Stimulated activated CD4-positive, alpha-beta T cell treated with anti-CD3 and anti-CD28 coated beads, TNF-alpha, amount 100 ng/mL, for 4 hours (primary cell): ENCODE measurements at regions not wholly inside any gene's neighbourhood (a gene's known extent, or its start where the extent isn't known, plus 50 kb on each side); places are given as distances from the start of the nearest gene placed in this dataset.

Source experiments
- DNase-seq, 3 experiments: peaks; one replicate each; pipeline ENCODE4 v3.0.0-alpha.2; 2020; ENCODE audit warnings: low read depth in 3 of 3

DNA sequence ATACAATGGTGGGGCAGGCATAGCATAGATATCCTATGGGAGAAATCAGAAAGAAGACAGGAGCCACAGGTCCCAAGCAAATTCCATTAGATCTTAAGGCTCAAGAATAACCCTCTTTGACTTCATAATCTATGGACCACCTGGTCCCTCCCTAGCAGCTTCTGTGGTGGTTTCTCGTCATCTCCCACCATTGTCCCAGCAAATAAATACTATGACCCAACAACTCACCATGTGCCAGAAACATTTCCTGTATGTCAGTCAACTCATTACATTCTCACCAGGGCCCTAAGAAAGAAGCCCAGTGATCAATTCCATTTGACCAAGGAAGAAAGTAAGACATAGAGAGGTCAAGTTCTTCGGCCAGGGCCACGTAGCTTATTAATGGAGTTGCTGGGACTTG lies 646.2 kb downstream of the VRK1 start:
- DNase-seq: no peak

DNA sequence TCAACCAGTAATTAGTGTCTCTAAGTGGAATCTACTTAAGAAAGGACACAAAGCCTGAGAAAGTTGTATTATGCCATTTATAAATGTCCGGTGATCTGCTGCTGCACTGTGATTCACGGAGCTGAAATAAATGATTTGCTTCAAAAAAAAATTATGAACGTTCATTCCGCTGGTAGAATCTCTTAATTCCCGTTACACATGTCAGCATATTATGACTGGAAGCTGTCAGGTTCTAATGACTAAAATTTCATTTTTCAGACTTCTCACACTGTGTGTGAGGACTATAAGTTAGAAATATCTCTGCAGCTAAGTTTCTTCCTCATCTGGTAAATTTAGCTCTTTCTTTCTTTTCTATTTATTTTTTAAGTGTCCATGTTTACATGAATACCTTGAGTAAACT lies 647.1 kb downstream of the VRK1 start:
- no peak for DNase-seq

DNA sequence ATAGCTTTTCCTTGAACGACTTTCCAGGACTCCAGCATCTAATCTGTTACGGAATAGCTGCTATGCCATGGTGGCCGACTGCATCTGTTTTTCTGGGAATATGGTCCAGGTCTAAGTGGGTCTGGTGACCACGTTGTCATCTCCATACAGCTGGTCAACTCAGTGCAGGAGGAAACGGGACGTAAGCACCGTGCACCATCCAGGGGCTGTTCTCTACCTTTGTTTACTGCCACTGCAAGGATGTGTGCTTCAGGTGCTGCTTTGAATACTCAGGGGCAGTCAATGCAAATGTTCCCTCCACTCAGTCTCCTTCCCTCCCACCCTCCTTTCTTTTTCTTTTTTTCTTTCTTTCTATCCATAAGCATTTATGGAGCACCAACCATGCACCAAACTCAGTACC lies 648.2 kb downstream of the VRK1 start:
- no peak for DNase-seq

DNA sequence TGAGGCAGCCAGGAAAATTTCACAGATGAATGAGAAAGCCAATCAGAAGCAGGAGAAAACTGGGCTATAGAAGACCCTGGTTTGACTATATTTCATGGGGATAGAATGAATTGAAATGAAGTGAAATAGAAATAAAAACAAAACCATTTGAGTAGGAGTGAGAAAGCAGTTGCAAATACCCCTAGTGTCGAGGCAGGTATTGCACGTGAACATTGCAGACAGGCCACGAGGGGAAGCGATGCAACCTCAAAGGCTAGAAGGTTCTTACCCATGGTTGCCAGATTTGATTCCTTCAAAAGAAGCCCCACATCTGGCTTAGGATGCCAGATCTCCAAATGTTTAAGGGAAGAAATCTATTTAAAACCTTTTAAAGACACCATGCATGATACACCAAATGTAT lies 648.9 kb downstream of the VRK1 start:
- no peak for DNase-seq

DNA sequence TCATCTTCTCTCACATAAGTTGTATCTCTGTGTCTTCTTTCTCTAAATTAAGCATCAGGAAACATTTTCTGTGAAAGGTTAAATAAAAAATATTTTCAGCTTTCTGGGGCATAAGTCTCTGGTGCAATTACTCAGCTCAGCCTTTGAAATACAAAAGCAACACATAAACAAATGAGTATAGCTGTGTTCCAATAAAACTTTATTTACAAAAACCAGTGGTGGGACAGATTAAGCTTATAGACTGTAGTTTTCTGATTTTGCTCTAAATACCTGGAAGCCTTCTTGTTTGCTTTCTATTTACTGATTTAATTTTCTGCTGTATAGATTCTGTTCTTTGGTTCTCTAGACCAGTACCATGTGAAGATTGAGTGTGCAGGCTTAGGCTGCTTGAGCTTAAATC lies 655.1 kb downstream of the VRK1 start:
- no peak for DNase-seq

DNA sequence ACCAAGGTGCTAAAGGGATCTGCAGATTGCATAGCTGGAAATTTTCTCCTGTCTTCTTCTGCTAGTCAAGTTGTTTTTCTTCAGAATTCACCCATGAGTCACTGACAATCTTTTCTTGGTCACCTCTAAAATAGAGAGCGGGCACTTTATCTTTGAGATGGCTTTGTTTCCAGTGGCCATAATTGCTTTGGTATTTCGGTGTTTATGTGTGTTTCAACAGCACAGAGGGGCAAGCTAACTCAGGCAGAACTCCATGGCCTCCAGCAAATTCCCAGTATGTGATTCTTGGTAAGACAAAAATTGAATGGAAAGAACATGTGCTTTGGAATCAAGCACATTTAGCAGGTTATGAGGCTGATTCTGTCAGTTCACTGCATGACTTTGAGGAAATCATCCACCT lies 656.8 kb downstream of the VRK1 start:
- no peak for DNase-seq

DNA sequence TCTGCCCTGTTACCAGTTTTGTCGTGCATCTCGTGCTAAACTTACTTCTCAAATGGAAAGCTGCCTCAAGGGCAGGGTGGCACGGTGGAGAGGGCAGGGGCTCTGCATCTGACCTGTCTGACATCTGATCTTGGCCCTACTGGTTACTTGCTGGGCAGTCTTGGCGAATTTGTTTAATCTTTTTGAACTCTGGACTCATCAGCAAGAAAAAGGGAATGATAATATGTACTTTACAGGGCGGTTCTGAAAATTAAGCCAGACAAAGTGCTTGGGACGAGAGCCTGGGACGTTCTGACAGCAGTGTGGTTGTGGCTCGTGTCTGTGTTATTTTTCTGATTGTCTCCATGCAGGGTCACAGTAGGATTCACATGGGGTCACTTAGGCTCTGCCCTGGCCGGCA lies 659.3 kb downstream of the VRK1 start:
- no peak for DNase-seq

DNA sequence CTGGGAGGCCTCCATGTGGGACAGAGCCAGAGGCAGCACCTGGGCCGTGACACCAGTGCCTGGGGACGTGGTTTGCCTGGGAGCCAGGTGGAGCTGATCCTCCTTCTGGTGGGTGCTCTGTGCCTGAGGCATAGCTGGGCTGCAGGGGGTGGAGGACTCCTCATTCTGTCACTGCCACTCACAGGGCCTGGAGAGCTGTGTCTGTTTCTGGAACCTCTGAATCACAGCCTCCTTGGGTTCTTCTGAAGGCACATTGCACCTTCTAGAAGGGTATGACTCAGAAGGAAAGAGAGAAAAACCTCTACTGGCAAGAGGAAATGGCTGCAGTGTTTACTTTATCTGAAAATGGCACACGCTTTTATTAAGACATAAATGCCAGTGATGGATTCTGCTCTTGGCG lies 659.8 kb downstream of the VRK1 start:
- DNase-seq: peak; percentile 34 to 61 (median 55)

DNA sequence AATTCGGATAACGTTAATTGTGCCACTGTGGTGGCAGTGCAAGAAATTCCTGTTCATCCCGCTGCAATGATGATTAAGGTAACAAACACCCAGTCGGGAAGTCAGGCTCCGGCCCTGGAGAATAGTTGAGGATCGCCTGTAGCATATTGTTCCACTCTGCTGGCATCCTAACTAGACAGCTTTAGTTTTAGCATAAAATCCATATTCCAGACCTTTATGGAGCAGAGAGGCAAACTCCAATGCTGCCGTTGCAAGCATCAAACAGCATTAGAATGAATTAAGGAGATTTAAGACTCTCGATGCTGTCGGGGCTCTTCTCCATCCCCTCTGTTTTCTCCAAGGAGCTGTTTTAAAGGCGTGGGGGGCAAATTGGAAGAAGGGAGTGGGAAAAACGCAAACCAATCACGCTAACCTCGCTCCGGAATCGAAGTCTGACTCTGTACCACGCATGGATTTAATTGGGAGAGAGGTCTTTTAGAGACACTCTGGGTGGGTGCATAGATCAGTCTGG lies 660.4 kb downstream of the VRK1 start:
- no peak for DNase-seq

- no peak for DNase-seq
These were observed 661.1 kb downstream of the VRK1 start for GRCh38 chr14:97458255-97458654.

GRCh38 chr14:97458661-97459579 lies 661.7 kb downstream of the VRK1 start:
- peak; percentile 58 to 68 (median 63) for DNase-seq

DNA sequence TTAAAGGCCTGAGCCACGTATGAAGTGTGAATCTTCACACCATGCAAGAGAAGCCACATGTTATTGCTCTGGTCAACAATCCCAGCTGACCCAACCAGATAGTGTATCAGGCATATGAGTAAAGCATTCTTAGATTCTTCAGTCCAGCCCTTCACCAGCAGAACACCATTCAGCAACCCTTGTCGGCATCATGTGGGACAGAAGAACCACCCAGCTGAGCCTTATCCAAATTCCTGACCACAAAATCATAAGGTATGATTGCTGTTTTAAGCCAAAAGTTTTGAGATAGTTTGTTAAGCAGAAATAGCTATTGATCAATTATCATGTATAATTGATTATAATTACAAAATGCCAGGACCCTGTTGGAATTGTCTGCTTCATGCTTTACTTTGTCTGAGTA lies 664.9 kb downstream of the VRK1 start:
- DNase-seq: no peak

DNA sequence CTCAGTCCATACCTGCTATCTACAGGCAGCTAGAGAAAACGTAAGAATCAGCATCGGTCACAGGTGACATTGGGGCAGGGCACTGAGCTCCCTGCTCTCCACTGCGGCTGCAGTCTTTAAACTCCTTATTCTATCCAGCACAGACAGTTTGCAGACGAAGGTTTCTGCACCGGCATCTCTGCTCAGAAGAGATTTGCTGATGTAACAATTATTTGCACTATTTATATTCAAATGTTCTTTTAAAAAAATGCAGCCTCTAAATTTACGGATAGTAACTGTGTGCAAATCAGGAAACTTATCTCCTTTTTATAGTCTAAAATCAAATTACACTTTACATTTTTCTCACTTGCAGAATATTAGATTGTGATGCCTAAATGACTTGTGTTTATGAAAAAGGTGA lies 671.0 kb downstream of the VRK1 start:
- no peak for DNase-seq

DNA sequence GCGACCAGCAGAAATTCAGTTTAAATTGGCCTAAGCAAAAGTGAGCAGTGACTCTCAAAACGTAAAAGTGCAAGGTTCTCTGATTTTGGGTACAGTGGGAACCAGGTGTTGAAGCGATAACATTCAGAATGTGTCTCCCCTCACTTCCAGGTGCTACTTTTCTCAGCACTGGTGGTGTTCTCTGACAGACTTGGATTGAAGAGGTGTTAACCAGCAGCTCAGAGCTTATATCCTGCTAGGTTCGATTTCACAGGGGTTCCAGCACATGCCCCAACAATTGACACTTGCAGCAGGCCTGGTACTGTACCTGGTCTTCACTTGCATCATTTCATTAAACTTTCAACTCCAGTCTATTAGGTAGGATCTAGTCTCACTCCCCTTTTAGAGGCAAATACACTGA lies 680.2 kb downstream of the VRK1 start:
- no peak for DNase-seq

GRCh38 chr14:97485201-97485600 lies 688.0 kb downstream of the VRK1 start:
- no peak for DNase-seq

GRCh38 chr14:97486601-97487120 lies 689.5 kb downstream of the VRK1 start:
- no peak for DNase-seq

DNA sequence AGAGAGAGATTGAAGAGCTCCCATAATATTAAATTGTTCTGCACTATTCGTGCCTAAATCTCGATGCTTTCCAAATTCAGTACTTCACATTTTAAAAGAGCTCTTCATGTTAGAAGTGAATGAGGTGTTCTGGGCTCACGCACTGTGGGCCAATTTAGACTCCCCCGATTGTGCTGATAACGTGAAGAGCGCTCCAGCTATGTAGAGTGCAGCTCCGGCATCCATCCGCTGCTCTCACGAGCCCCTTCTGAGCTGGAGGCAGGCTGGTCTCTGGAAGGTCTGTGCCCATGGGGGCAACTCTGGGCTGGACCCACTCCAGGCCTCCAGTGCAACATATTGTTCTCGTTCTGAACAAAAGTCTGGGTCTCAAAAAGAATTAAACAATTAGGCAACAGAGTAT lies 692.6 kb downstream of the VRK1 start:
- no peak for DNase-seq

- DNase-seq: no peak
These were observed 693.4 kb downstream of the VRK1 start for GRCh38 chr14:97490521-97491070.

GRCh38 chr14:97491697-97492096 lies 694.5 kb downstream of the VRK1 start:
- no peak for DNase-seq

GRCh38 chr14:97499790-97500481 lies 702.8 kb downstream of the VRK1 start:
- no peak for DNase-seq

GRCh38 chr14:97506626-97507025 lies 709.4 kb downstream of the VRK1 start:
- DNase-seq: no peak

GRCh38 chr14:97513891-97514290 lies 716.7 kb downstream of the VRK1 start:
- no peak for DNase-seq
